Activated T-helper 2 cell treated with anti-CD3 and anti-CD28 coated beads, Interferon-gamma antibody, Interleukin-2, Interleukin-4, amounts not matched to agents 10 μg/mL and 5 μg/mL and 100 μg/mL, durations not matched to agents 14 hours and 24 hours and 36 hours (primary cell): ENCODE measurements at regions not wholly inside any gene's neighbourhood (a gene's known extent, or its start where the extent isn't known, plus 50 kb on each side); places are given as distances from the start of the nearest gene placed in this dataset.
"Not testable (repeated sequence)": the region's sequence is repeated elsewhere in the genome, so short reads cannot be mapped to it uniquely, and the experiment has no call there.

Experiments used
- DNase-seq: peaks from one replicate; pipeline ENCODE4 v3.0.0; 2021; ENCODE audit warnings: low spot score
- H3K27ac Mint-ChIP-seq: one replicate; pipeline ENCODE4 v1.8.0; 2021; ENCODE audit warnings: mixed read lengths
- H3K27me3 Mint-ChIP-seq: one replicate; pipeline ENCODE4 v1.8.0; 2021; ENCODE audit warnings: low read depth, mixed read lengths
- H3K36me3 Mint-ChIP-seq: one replicate; pipeline ENCODE4 v1.8.0; 2021; ENCODE audit warnings: low read depth, mixed read lengths
- H3K4me1 Mint-ChIP-seq: one replicate; pipeline ENCODE4 v1.8.0; 2021; ENCODE audit warnings: low read depth, mixed read lengths
- H3K4me3 Mint-ChIP-seq: one replicate; pipeline ENCODE4 v1.8.0; 2021; ENCODE audit warnings: low read depth, mild to moderate bottlenecking, moderate library complexity, mixed read lengths
- H3K9me3 Mint-ChIP-seq: one replicate; pipeline ENCODE4 v1.8.0; 2021; ENCODE audit warnings: mixed read lengths
- intact Hi-C: fragments of 100-400 bp; cut with micrococcal nuclease; formaldehyde crosslinking; loops from one replicate; pipeline ENCODE4 v1.15.1; 2023

- peaks cover 27% of the 10 kb centered on the region for H3K27me3 Mint-ChIP-seq
- no peak overlapping the region for H3K27ac Mint-ChIP-seq
- H3K36me3 Mint-ChIP-seq: no peaks in the 10 kb centered on the region
- no peaks in the 10 kb centered on the region for H3K4me1 Mint-ChIP-seq
- no peaks in the 10 kb centered on the region for H3K9me3 Mint-ChIP-seq
- DNase-seq: no peak
- intact Hi-C loops: no loop called here
- no peak overlapping the region for H3K4me3 Mint-ChIP-seq
These were observed 67.5 kb downstream of the RPL22L1 start for GRCh38 chr3:170802164-170803151.

GRCh38 chr3:170801597-170801996 is 68.4 kb downstream of the RPL22L1 start:
- DNase-seq: no peak
- Mint-ChIP-seq H3K27ac (no peak overlapping the region), H3K4me3 (no peak overlapping the region)

GRCh38 chr3:170800275-170800674 is 69.7 kb downstream of the RPL22L1 start:
- H3K36me3 Mint-ChIP-seq, H3K4me1 Mint-ChIP-seq, H3K4me3 Mint-ChIP-seq, H3K9me3 Mint-ChIP-seq, H3K27ac Mint-ChIP-seq, DNase-seq, intact Hi-C loops: not testable (repeated sequence)
- peaks cover 28% of the 10 kb centered on the region for H3K27me3 Mint-ChIP-seq

More at GRCh38 chr3:170801597-170801996, 68.4 kb downstream of the RPL22L1 start:
- Mint-ChIP-seq H3K27me3 (peaks cover 28% of the 10 kb centered on the region), H3K4me1 (no peaks in the 10 kb centered on the region), H3K9me3 (no peaks in the 10 kb centered on the region), H3K36me3 (no peaks in the 10 kb centered on the region)
- intact Hi-C loops: no loop called here

- no peaks in the 10 kb centered on the region for H3K4me1 Mint-ChIP-seq
- no peak for DNase-seq
- H3K9me3 Mint-ChIP-seq: no peaks in the 10 kb centered on the region
- intact Hi-C loops: no loop called here
- H3K27me3 Mint-ChIP-seq: peaks cover 17% of the 10 kb centered on the region
- no peak overlapping the region for H3K4me3 Mint-ChIP-seq
- H3K27ac Mint-ChIP-seq: no peak overlapping the region
- no peaks in the 10 kb centered on the region for H3K36me3 Mint-ChIP-seq
These were observed 71.0 kb downstream of the RPL22L1 start for GRCh38 chr3:170799009-170799408.

- H3K9me3 Mint-ChIP-seq: no peaks in the 10 kb centered on the region
- H3K27me3 Mint-ChIP-seq: peaks cover 13% of the 10 kb centered on the region
- no peak overlapping the region for H3K27ac Mint-ChIP-seq
- H3K36me3 Mint-ChIP-seq: no peaks in the 10 kb centered on the region
- intact Hi-C loops: no loop called here
- no peak overlapping the region for H3K4me3 Mint-ChIP-seq
- H3K4me1 Mint-ChIP-seq: no peaks in the 10 kb centered on the region
- DNase-seq: no peak
These were observed 72.3 kb downstream of the RPL22L1 start for GRCh38 chr3:170797685-170798084.

GRCh38 chr3:170792471-170792870 is 77.5 kb downstream of the RPL22L1 start:
- Mint-ChIP-seq H3K27ac (no peak overlapping the region), H3K27me3 (peaks cover 15% of the 10 kb centered on the region), H3K4me3 (no peak overlapping the region), H3K9me3 (no peaks in the 10 kb centered on the region), H3K36me3 (no peaks in the 10 kb centered on the region), H3K4me1 (no peaks in the 10 kb centered on the region)
- DNase-seq: no peak
- intact Hi-C loops: no loop called here

GRCh38 chr3:170790647-170791046 is 79.3 kb downstream of the RPL22L1 start:
- no peak for DNase-seq
- intact Hi-C loops: no loop called here
- H3K27me3 Mint-ChIP-seq: peaks cover 15% of the 10 kb centered on the region
- no peaks in the 10 kb centered on the region for H3K36me3 Mint-ChIP-seq
- no peaks in the 10 kb centered on the region for H3K9me3 Mint-ChIP-seq
- no peak overlapping the region for H3K27ac Mint-ChIP-seq
- no peak overlapping the region for H3K4me3 Mint-ChIP-seq
- no peaks in the 10 kb centered on the region for H3K4me1 Mint-ChIP-seq

GRCh38 chr3:170787464-170787863 is 82.5 kb downstream of the RPL22L1 start:
- DNase-seq: no peak
- intact Hi-C loops: no loop called here
- H3K4me3 Mint-ChIP-seq: no peak overlapping the region
- peaks cover 24% of the 10 kb centered on the region for H3K27me3 Mint-ChIP-seq
- no peaks in the 10 kb centered on the region for H3K4me1 Mint-ChIP-seq
- no peaks in the 10 kb centered on the region for H3K36me3 Mint-ChIP-seq
- no peak overlapping the region for H3K27ac Mint-ChIP-seq
- H3K9me3 Mint-ChIP-seq: no peaks in the 10 kb centered on the region

- Mint-ChIP-seq H3K27me3 (peaks cover 19% of the 10 kb centered on the region), H3K4me1 (no peaks in the 10 kb centered on the region), H3K9me3 (no peaks in the 10 kb centered on the region), H3K36me3 (no peaks in the 10 kb centered on the region), H3K27ac (no peak overlapping the region), H3K4me3 (no peak overlapping the region)
- DNase-seq: no peak
- intact Hi-C loops: no loop called here
These were observed 84.5 kb downstream of the RPL22L1 start for GRCh38 chr3:170785454-170785853.

- Mint-ChIP-seq H3K36me3 (no peaks in the 10 kb centered on the region), H3K27ac (no peak overlapping the region), H3K4me1 (no peaks in the 10 kb centered on the region), H3K9me3 (no peaks in the 10 kb centered on the region), H3K27me3 (peaks cover 20% of the 10 kb centered on the region), H3K4me3 (no peak overlapping the region)
- intact Hi-C loops: no loop called here
- no peak for DNase-seq
These were observed 85.6 kb downstream of the RPL22L1 start for GRCh38 chr3:170784406-170784805.

- H3K4me3 Mint-ChIP-seq: no peak overlapping the region
- peaks cover 17% of the 10 kb centered on the region for H3K27me3 Mint-ChIP-seq
- no peaks in the 10 kb centered on the region for H3K36me3 Mint-ChIP-seq
- intact Hi-C loops: no loop called here
- DNase-seq: no peak
- H3K9me3 Mint-ChIP-seq: no peaks in the 10 kb centered on the region
- no peaks in the 10 kb centered on the region for H3K4me1 Mint-ChIP-seq
- no peak overlapping the region for H3K27ac Mint-ChIP-seq
These were observed 89.0 kb downstream of the RPL22L1 start for GRCh38 chr3:170780955-170781354.

GRCh38 chr3:170780471-170780870 is 89.5 kb downstream of the RPL22L1 start:
- Mint-ChIP-seq H3K36me3 (no peaks in the 10 kb centered on the region), H3K4me1 (no peaks in the 10 kb centered on the region), H3K9me3 (no peaks in the 10 kb centered on the region), H3K27me3 (peaks cover 15% of the 10 kb centered on the region), H3K4me3 (no peak overlapping the region), H3K27ac (no peak overlapping the region)
- intact Hi-C loops: no loop called here
- no peak for DNase-seq
